H1 (cell line): ENCODE measurements at regions not wholly inside any gene's neighbourhood (a gene's known extent, or its start where the extent isn't known, plus 50 kb on each side); places are given as distances from the start of the nearest gene placed in this dataset.

Experiments
- CTCF ChIA-PET: fragments of 300-600 bp; sonication (Branson Sonifier 250); formaldehyde crosslinking; loops from one replicate; lab custom pipeline; 2021; ENCODE audit not compliant: partially characterized antibody; lab: Charles Lee
- POLR2A ChIA-PET: fragments of 300-600 bp; sonication (Branson Sonifier 250); formaldehyde crosslinking; loops from one replicate; lab custom pipeline; 2021; ENCODE audit warnings: inconsistent platforms; ENCODE audit not compliant: partially characterized antibody; lab: Charles Lee
- DNase-seq, 2 experiments: peaks; one replicate each; pipeline versions ENCODE4 v3.0.0 to v3.0.0-alpha.2; 2010 to 2022; ENCODE audit warnings: low spot score in 2 of 2, low read depth in 1 of 2, mixed read lengths in 1 of 2
- FAIRE-seq: peaks from 2 replicates; lab custom pipeline; 2011; peaks lifted over from hg19 to GRCh38; lab: Jason Lieb, UNC
- H2AFZ ChIP-seq: 2 replicates; pipeline ENCODE4 v1.8.1; 2012; ENCODE audit warnings: low read length, inconsistent platforms
- H2AK5ac ChIP-seq: 2 replicates; pipeline ENCODE4 v1.6.1; 2013; ENCODE audit warnings: low read depth, low read length
- H2BK120ac ChIP-seq: replicated peaks from 2 replicates; pipeline ENCODE3; 2013; ENCODE audit warnings: low read depth, low read length, inconsistent platforms
- H2BK12ac ChIP-seq: 2 replicates; pipeline ENCODE4 v1.6.1; 2013; ENCODE audit warnings: low read depth, low read length
- H2BK15ac ChIP-seq: 2 replicates; pipeline ENCODE4 v1.6.1; 2013; ENCODE audit warnings: low read length
- H2BK20ac ChIP-seq: 2 replicates; pipeline ENCODE4 v1.6.1; 2013; ENCODE audit warnings: low read length
- H2BK5ac ChIP-seq: 2 replicates; pipeline ENCODE4 v1.6.1; 2013; ENCODE audit warnings: low read depth, low read length
- H3K14ac ChIP-seq: 2 replicates; pipeline ENCODE4 v1.6.1; 2013; ENCODE audit warnings: inconsistent platforms; ENCODE audit not compliant: insufficient read length
- H3K18ac ChIP-seq: 2 replicates; pipeline ENCODE4 v1.6.1; 2013; ENCODE audit warnings: low read length; ENCODE audit errors: extremely low read depth
- H3K23ac ChIP-seq: 2 replicates; pipeline ENCODE4 v1.6.1; 2013; ENCODE audit warnings: inconsistent platforms; ENCODE audit not compliant: insufficient read length
- H3K23me2 ChIP-seq: 2 replicates; pipeline ENCODE4 v1.6.1; 2013; ENCODE audit warnings: low read depth, low read length
- H3K27ac ChIP-seq: 2 replicates; pipeline ENCODE4 v1.6.1; 2011; ENCODE audit warnings: low read depth, low read length, inconsistent platforms
- H3K27me3 ChIP-seq, 4 experiments: replicated peaks in 1 of 4; 1 replicate in 1 of 4; 2 replicates in 3 of 4; pipeline versions ENCODE4 v1.6.1 to v1.8.1; 2011 to 2013; ENCODE audit warnings: low read length in 3 of 4, mild to moderate bottlenecking in 3 of 4, inconsistent platforms in 2 of 4, mixed read lengths in 2 of 4, moderate library complexity in 1 of 4; ENCODE audit not compliant: control insufficient read depth in 3 of 4, insufficient read depth in 3 of 4; ENCODE audit errors: extremely low read depth in 1 of 4
- H3K36me3 ChIP-seq, 4 experiments: 2 replicates each; pipeline versions ENCODE4 v1.6.1 to v1.8.1; 2011 to 2013; ENCODE audit warnings: mild to moderate bottlenecking in 4 of 4, low read length in 3 of 4, moderate library complexity in 2 of 4, control low read depth in 1 of 4, inconsistent platforms in 1 of 4; ENCODE audit not compliant: insufficient read depth in 4 of 4, control insufficient read depth in 2 of 4
- H3K4ac ChIP-seq: replicated peaks from 2 replicates; pipeline ENCODE3; 2013; ENCODE audit warnings: low read length, low read depth, mixed read lengths, inconsistent platforms; ENCODE audit not compliant: insufficient read length
- H3K4me1 ChIP-seq, 4 experiments: replicated peaks in 1 of 4; 1 replicate in 1 of 4; 2 replicates in 3 of 4; pipeline versions ENCODE4 v1.6.1 to v1.8.1; 2011 to 2013; ENCODE audit warnings: low read length in 3 of 4, inconsistent platforms in 2 of 4, mixed read lengths in 1 of 4; ENCODE audit not compliant: insufficient read depth in 4 of 4, control insufficient read depth in 3 of 4
- H3K4me2 ChIP-seq, 2 experiments: 2 replicates each; pipeline versions ENCODE4 v1.6.1 to v1.8.1; 2011 to 2013; ENCODE audit warnings: low read depth in 2 of 2, low read length in 2 of 2, control low read depth in 1 of 2, inconsistent platforms in 1 of 2, mild to moderate bottlenecking in 1 of 2; ENCODE audit not compliant: insufficient read depth in 1 of 2
- H3K4me3 ChIP-seq, 4 experiments: fragments of 200-600, 300-600 bp in 1 of 4; sonication (generic), shearing (Covaris generic), sonication (Bioruptor Twin) in 1 of 4; 2 replicates each; pipeline versions ENCODE4 v1.5.1 to v1.8.1; 2011 to 2016; ENCODE audit warnings: low read length in 4 of 4, low read depth in 3 of 4, control low read depth in 2 of 4, inconsistent platforms in 2 of 4, mild to moderate bottlenecking in 2 of 4, mixed read lengths in 1 of 4, moderate library complexity in 1 of 4; ENCODE audit not compliant: insufficient read depth in 2 of 4; ENCODE audit errors: extremely low read depth in 1 of 4
- H3K56ac ChIP-seq: replicated peaks from 2 replicates; pipeline ENCODE3; 2013; ENCODE audit warnings: low read depth, mild to moderate bottlenecking, mixed read lengths, low read length, inconsistent platforms; ENCODE audit not compliant: insufficient read length
- H3K79me1 ChIP-seq: 2 replicates; pipeline ENCODE4 v1.6.1; 2013; ENCODE audit warnings: low read depth, low read length, control low read depth
- H3K79me2 ChIP-seq, 2 experiments: 2 replicates each; pipeline versions ENCODE4 v1.6.1 to v1.8.1; 2012 to 2013; ENCODE audit warnings: low read length in 2 of 2, mild to moderate bottlenecking in 2 of 2, inconsistent platforms in 1 of 2; ENCODE audit not compliant: insufficient read depth in 2 of 2, control insufficient read depth in 1 of 2
- H3K9ac ChIP-seq, 4 experiments: replicated peaks in 1 of 4; 1 replicate in 1 of 4; 2 replicates in 3 of 4; pipeline versions ENCODE4 v1.6.1 to v1.8.1; 2011 to 2013; ENCODE audit warnings: low read depth in 3 of 4, low read length in 3 of 4, control low read depth in 2 of 4, mild to moderate bottlenecking in 2 of 4, moderate library complexity in 2 of 4, inconsistent platforms in 1 of 4; ENCODE audit errors: extremely low read depth in 1 of 4
- H3K9me3 ChIP-seq, 2 experiments: 2 replicates each; pipeline versions ENCODE4 v1.6.1 to v1.8.1; 2012 to 2013; ENCODE audit warnings: mild to moderate bottlenecking in 2 of 2, moderate library complexity in 2 of 2, control low read depth in 1 of 2, inconsistent platforms in 1 of 2, low read depth in 1 of 2, low read length in 1 of 2, mixed read lengths in 1 of 2; ENCODE audit not compliant: insufficient read depth in 2 of 2
- H4K20me1 ChIP-seq, 2 experiments: replicated peaks in 1 of 2; 2 replicates each; pipeline versions ENCODE3 to v1.8.1; 2011 to 2013; ENCODE audit warnings: inconsistent platforms in 2 of 2, low read length in 2 of 2, mild to moderate bottlenecking in 1 of 2; ENCODE audit not compliant: insufficient read depth in 2 of 2, control insufficient read depth in 1 of 2
- H4K5ac ChIP-seq: 2 replicates; pipeline ENCODE4 v1.6.1; 2013; ENCODE audit warnings: low read length, low read depth, mixed read lengths, inconsistent platforms; ENCODE audit not compliant: insufficient read length
- H4K8ac ChIP-seq: 2 replicates; pipeline ENCODE4 v1.8.0; 2013; ENCODE audit warnings: mild to moderate bottlenecking, moderate library complexity, low read length, inconsistent platforms; ENCODE audit not compliant: insufficient read depth; ENCODE audit errors: extremely low read depth
- H4K91ac ChIP-seq: replicated peaks from 2 replicates; pipeline ENCODE3; 2013; ENCODE audit warnings: low read length, mixed read lengths, inconsistent platforms; ENCODE audit not compliant: insufficient read length
- GTF2F1 ChIP-seq: IDR thresholded peaks from 2 replicates; pipeline ENCODE4 v1.6.1; 2012; ENCODE audit warnings: low read depth, low read length, improper control_type of control experiment, borderline replicate concordance
- NANOG ChIP-seq: IDR thresholded peaks from 2 replicates; pipeline ENCODE4 v1.6.1; 2011; ENCODE audit warnings: low read length, low read depth, mild to moderate bottlenecking, inconsistent platforms; ENCODE audit not compliant: insufficient read depth, poor library complexity, severe bottlenecking
- POU5F1 ChIP-seq: IDR thresholded peaks from 2 replicates; pipeline ENCODE4 v1.6.1; 2011; ENCODE audit warnings: low read depth, mild to moderate bottlenecking, low read length, moderate library complexity
- RFX5 ChIP-seq: IDR thresholded peaks from 2 replicates; pipeline ENCODE4 v1.6.1; 2011; ENCODE audit warnings: low read depth, low read length, improper control_type of control experiment, borderline replicate concordance
- SIX5 ChIP-seq: IDR thresholded peaks from 2 replicates; pipeline ENCODE4 v1.6.1; 2011; ENCODE audit warnings: mild to moderate bottlenecking, low read depth, low read length
- SP1 ChIP-seq: IDR thresholded peaks from 2 replicates; pipeline ENCODE4 v1.6.1; 2011; ENCODE audit warnings: low read depth, low read length
- SUZ12 ChIP-seq: fragments of 200-600 bp; sonication (generic); IDR thresholded peaks from 2 replicates; pipeline ENCODE4 v1.6.1; 2012; ENCODE audit warnings: mild to moderate bottlenecking, inconsistent platforms, low read length, moderate library complexity, mixed read lengths
- WGBS, 2 experiments: shearing (Covaris generic) in 1 of 2; methylation state at CpG; one replicate each; pipeline versions ENCODE4 v1.1.6 to v1.1.7; 2013 to 2015; ENCODE audit warnings: low lambda C conversion rate in 2 of 2, mixed read lengths in 2 of 2, inconsistent platforms in 1 of 2, low coverage in 1 of 2, missing lambda C conversion rate in 1 of 2; ENCODE audit not compliant: insufficient replicate concordance in 2 of 2, insufficient coverage in 1 of 2, insufficient read length in 1 of 2; ENCODE audit errors: extremely low coverage in 1 of 2, missing lambda C conversion rate in 1 of 2; 5-methylcytosine and 5-hydroxymethylcytosine counted together

- Histone ChIP-seq H4K8ac (no peak overlapping the region), H3K4ac (peak overlapping the region; percentile 57), H3K4me1 (peaks cover 4 to 15% (median 8%) of the 10 kb centered on the region in 4 experiments; a peak in 6 of 7 replicates), H3K23ac (no peak overlapping the region), H3K27me3 (no peaks in the 10 kb centered on the region), H3K4me3 (peak overlapping the region in 3 of 4 experiments; percentile 13 to 47 (median 24); a peak in 4 of 8 replicates), H3K79me1 (no peaks in the 10 kb centered on the region), H4K20me1 (no peaks in the 10 kb centered on the region), H4K5ac (peak overlapping the region; percentile 17), H3K56ac (peak overlapping the region; percentile 5), H2AFZ (no peak overlapping the region), H3K23me2 (peaks cover 6% of the 10 kb centered on the region), H2BK15ac (peak overlapping the region; percentile 89; the same call in 1 of the 2 replicates), H3K79me2 (no peaks in the 10 kb centered on the region), H2BK20ac (peak overlapping the region; percentile 99), H4K91ac (peak overlapping the region; percentile 92), H3K9ac (no peak overlapping the region), H3K14ac (no peak overlapping the region), H3K27ac (no peak overlapping the region; the same call in 1 of the 2 replicates), H2BK5ac (peak overlapping the region; percentile 84; the same call in 1 of the 2 replicates), H2BK120ac (peak overlapping the region; percentile 88), H3K18ac (peak overlapping the region; percentile 96), H2BK12ac (peak overlapping the region; percentile 53; the same call in 1 of the 2 replicates), H2AK5ac (peak overlapping the region; percentile 87; the same call in 1 of the 2 replicates), H3K9me3 (no peaks in the 10 kb centered on the region; a peak in 1 of 4 replicates), H3K36me3 (no peaks in the 10 kb centered on the region), H3K4me2 (peak overlapping the region; percentile 58 to 74)
- ChIA-PET CTCF (interaction anchor here (1.4 to 1.5 kb wide), 2 partner anchors 28 to 62 kb away, joined by 4 to 5 read pairs; no protein-coding TSS in a partner anchor), POLR2A (interaction anchor here (1.0 to 1.6 kb wide), 6 partner anchors 11 to 146 kb away, joined by 3 to 5 read pairs (median 3); no protein-coding TSS in a partner anchor)
- DNase-seq: no peak
- TF ChIP-seq SIX5 (no peak), RFX5 (no peak), SP1 (no peak), GTF2F1 (no peak), POU5F1 (no peak), SUZ12 (no peak), NANOG (no peak)
- no peak for FAIRE-seq
- 64% methylated on average over 13 of the region's 13 CpGs; no CpG with 5 or more reads in 1 of the 2 experiments for WGBS, 2 experiments
Observed at GRCh38 chr22:49512487-49513165, 315.0 kb downstream of the BRD1 start.
